Astrocyte (in vitro differentiated cells and primary cell): ENCODE measurements at regions not wholly inside any gene's neighbourhood (a gene's known extent, or its start where the extent isn't known, plus 50 kb on each side); places are given as distances from the start of the nearest gene placed in this dataset.

Experiments used
- EZH2 ChIP-seq: IDR thresholded peaks from 2 replicates; pipeline ENCODE4 v1.6.1; 2012; ENCODE audit warnings: mild to moderate bottlenecking, low read length, inconsistent platforms; ENCODE audit not compliant: insufficient read depth
- TF ChIP-seq, protein P1 (sequence below): IDR thresholded peaks from 2 replicates; pipeline ENCODE4 v1.5.1; 2011; ENCODE audit warnings: low read depth, mild to moderate bottlenecking, inconsistent platforms, low read length, moderate library complexity; ENCODE audit not compliant: insufficient read depth

DNA sequence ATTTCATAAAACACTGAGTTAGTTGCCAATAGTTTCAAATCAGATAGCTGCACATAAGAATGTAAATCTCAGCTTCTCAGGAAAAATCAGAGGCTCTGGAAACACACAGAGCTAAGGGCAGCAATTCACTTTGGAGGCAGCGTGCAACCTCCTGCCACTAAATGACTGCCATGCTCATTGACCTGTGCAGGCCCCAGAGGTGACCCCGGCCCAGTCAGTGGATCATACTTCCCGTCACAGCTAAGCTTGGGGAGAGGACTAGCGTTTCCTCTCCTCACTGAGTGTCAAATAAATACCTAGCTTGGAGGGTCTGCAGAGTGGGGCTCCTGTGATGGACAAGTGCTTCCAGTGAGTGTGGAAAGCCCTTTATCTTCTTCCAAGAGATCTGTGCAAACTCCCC lies 67.2 kb downstream of the UQCRFS1 start:
- TF ChIP-seq, protein P1, sequence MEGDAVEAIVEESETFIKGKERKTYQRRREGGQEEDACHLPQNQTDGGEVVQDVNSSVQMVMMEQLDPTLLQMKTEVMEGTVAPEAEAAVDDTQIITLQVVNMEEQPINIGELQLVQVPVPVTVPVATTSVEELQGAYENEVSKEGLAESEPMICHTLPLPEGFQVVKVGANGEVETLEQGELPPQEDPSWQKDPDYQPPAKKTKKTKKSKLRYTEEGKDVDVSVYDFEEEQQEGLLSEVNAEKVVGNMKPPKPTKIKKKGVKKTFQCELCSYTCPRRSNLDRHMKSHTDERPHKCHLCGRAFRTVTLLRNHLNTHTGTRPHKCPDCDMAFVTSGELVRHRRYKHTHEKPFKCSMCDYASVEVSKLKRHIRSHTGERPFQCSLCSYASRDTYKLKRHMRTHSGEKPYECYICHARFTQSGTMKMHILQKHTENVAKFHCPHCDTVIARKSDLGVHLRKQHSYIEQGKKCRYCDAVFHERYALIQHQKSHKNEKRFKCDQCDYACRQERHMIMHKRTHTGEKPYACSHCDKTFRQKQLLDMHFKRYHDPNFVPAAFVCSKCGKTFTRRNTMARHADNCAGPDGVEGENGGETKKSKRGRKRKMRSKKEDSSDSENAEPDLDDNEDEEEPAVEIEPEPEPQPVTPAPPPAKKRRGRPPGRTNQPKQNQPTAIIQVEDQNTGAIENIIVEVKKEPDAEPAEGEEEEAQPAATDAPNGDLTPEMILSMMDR = no peak
- no peak for TF ChIP-seq EZH2
